ENCODE measurements at regions not wholly inside any gene's neighbourhood (a gene's known extent, or its start where the extent isn't known, plus 50 kb on each side); places are given as distances from the start of the nearest gene placed in this dataset.

DNA sequence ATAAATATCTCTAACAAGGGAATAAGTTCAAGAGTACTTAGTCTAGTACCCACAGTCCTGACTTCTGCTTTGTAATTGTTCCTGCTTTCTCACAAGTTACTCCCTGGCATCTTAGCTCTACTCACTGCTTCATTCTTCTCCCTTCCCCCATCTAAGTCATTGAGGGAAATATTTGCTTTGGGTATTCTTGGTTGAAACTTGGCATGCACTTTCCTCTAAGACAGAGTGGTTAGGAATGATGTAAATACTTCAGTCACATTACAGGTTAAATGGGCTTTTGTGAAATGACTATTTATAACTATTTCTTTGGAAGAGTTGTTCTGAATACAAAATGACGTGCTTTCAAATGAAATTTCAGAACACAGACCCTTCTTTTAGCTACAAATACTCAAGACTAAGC is 67.7 kb upstream of the PLEKHG1 start:
- H3K4me3 Mint-ChIP-seq = no peak overlapping the region

DNA sequence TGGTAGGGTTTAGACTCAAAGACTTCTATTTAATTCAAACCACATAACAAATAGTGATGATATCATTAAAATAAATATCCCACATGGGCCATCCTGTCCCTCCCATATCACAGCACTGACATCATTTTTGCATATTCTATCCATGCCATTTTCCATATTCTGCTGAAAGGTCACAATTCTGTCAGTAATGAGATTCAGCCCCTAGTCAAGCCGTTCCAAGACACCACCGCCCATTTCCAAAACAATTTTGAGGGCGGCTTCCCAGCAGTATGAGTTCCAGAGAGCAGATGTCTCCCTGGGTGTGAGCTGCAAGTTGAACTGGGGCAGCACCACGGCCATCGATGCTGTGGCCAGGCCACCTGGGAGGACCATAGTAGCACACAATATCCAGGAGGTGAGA is 65.1 kb upstream of the PLEKHG1 start:
- peaks cover 5% of the 10 kb centered on the region for H3K27me3 Mint-ChIP-seq (ENCODE audit: insufficient read depth)
- H3K27ac Mint-ChIP-seq = no peak overlapping the region

More for the DNA sequence above, 67.7 kb upstream of the PLEKHG1 start:
- Mint-ChIP-seq H3K4me1 (ENCODE audit: low read depth) (no peaks in the 10 kb centered on the region), H3K9me3 (no peaks in the 10 kb centered on the region), H3K36me3 (ENCODE audit: low read depth) (no peaks in the 10 kb centered on the region), H3K27ac (no peak overlapping the region), H3K27me3 (ENCODE audit: insufficient read depth) (no peaks in the 10 kb centered on the region)
- intact Hi-C loops (cut with micrococcal nuclease) = loop anchor here (10.0 kb wide), 1 partner anchor 427 kb away; no protein-coding TSS in a partner anchor
- DNase-seq (ENCODE audit: low spot score) = no peak

DNA sequence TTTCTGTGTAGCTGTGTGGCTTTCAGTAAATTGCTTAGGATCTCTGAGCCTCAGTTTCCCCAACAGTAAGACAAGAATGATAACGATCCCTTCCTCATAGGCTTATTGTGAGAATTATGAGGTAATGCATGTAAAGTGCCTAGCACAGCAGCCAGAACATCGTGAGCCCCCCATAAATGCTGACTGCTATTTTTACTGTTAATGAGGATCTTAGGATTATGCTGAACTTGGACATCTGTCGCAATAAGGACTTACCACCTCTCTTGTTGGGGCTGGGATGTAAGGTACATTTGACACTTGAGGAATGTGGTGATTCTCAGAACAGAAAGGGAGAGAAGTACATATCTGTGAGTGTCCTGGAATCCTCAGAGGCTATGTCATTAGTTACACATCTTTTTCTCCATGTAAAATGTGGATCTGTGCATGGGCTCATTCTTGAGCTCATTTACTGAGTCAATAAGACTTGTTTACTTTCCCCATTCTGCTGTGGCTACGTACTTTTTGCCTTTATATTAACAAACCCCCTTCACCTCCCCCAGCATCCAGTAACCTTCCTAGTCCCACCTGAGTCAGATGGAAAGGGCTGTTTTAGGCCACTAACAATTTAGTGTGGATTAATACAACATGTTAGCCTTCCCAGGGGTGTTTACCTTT is 64.4 kb upstream of the PLEKHG1 start:
- Mint-ChIP-seq H3K4me1 (ENCODE audit: low read depth) (no peaks in the 10 kb centered on the region), H3K27ac (no peak overlapping the region), H3K4me3 (no peak overlapping the region), H3K36me3 (ENCODE audit: low read depth) (no peaks in the 10 kb centered on the region), H3K27me3 (ENCODE audit: insufficient read depth) (peaks cover 8% of the 10 kb centered on the region), H3K9me3 (no peaks in the 10 kb centered on the region)
- DNase-seq (ENCODE audit: low spot score) = no peak
- intact Hi-C loops (cut with micrococcal nuclease) = loop anchor here (10.0 kb wide), 1 partner anchor 430 kb away; no protein-coding TSS in a partner anchor

More for the DNA sequence above, 65.1 kb upstream of the PLEKHG1 start:
- DNase-seq (ENCODE audit: low spot score) = no peak
- Mint-ChIP-seq H3K9me3 (no peaks in the 10 kb centered on the region), H3K4me1 (ENCODE audit: low read depth) (no peaks in the 10 kb centered on the region), H3K36me3 (ENCODE audit: low read depth) (no peaks in the 10 kb centered on the region), H3K4me3 (no peak overlapping the region)
- intact Hi-C loops (cut with micrococcal nuclease) = loop anchor here (10.0 kb wide), 1 partner anchor 430 kb away; no protein-coding TSS in a partner anchor

DNA sequence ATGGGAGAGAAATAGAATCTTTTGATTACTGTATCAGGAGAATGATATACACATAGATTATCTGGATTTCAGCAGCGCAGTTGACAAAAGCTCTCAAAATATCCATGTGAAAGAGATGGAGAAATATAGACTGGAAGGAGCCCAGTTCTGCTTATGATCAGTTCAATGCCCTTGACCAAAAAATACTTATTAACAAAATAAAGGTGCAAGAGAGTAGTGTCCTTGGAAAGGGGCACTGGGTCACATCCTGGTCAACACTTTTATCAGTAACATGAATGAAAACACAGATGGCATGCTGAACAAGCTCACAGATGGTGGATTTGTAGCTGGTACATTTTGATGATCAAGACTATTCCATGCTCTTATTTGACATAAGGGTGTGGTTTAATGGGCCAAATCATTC is 63.9 kb upstream of the PLEKHG1 start:
- H3K4me1 Mint-ChIP-seq (ENCODE audit: low read depth) = no peaks in the 10 kb centered on the region

DNA sequence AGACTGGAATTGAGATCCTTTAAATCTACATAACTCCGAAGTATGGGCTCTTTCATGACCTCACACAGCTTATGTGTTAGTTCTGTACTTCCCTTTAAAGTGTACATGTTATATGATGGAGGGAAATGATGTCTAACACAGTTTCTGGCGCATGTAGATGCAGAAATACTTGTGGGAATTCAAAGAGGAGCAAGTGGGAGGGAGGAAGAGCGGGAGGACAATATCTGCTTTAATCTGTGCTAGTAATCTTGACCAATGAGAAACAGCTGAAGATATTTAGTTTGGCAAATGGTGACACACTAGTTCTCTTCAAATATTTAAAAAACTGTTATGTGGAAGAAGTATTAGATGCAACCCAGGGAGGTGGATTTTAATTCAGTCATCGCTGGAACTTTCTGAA is 62.9 kb upstream of the PLEKHG1 start:
- H3K27ac Mint-ChIP-seq = no peak overlapping the region
- H3K4me1 Mint-ChIP-seq (ENCODE audit: low read depth) = no peaks in the 10 kb centered on the region
- H3K27me3 Mint-ChIP-seq (ENCODE audit: insufficient read depth) = peaks cover 8% of the 10 kb centered on the region
- no peak for DNase-seq (ENCODE audit: low spot score)
- H3K4me3 Mint-ChIP-seq = no peak overlapping the region
- no peaks in the 10 kb centered on the region for H3K36me3 Mint-ChIP-seq (ENCODE audit: low read depth)
- intact Hi-C loops (cut with micrococcal nuclease) = loop anchor here (10.0 kb wide), 1 partner anchor 432 kb away; no protein-coding TSS in a partner anchor
- no peaks in the 10 kb centered on the region for H3K9me3 Mint-ChIP-seq

More for the DNA sequence above, 63.9 kb upstream of the PLEKHG1 start:
- Mint-ChIP-seq H3K27ac (no peak overlapping the region), H3K4me3 (no peak overlapping the region), H3K36me3 (ENCODE audit: low read depth) (no peaks in the 10 kb centered on the region), H3K27me3 (ENCODE audit: insufficient read depth) (peaks cover 8% of the 10 kb centered on the region), H3K9me3 (no peaks in the 10 kb centered on the region)
- intact Hi-C loops (cut with micrococcal nuclease) = loop anchor here (10.0 kb wide), 1 partner anchor 431 kb away; no protein-coding TSS in a partner anchor
- no peak for DNase-seq (ENCODE audit: low spot score)

DNA sequence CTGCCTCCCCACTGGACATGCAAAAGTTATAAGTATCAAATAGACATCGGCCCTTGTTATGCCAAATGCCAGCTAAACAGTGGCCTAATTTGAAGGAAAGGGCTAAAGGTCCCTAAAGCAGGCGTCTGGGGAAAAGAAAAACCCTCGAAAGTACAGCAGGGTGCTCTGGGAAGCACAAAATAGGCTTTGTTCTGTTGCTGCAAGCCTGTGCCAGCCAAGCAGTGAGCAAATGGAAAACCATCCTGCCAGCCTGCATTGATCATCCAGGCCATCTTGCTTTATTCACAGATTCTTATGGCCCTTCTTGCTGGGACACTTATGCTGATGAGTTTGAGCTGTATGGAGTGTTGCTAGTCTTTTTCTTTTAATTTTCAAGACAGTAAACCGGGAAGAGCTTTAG is 62.2 kb upstream of the PLEKHG1 start:
- DNase-seq (ENCODE audit: low spot score) = no peak
- Mint-ChIP-seq H3K27me3 (ENCODE audit: insufficient read depth) (peaks cover 8% of the 10 kb centered on the region), H3K27ac (no peak overlapping the region), H3K36me3 (ENCODE audit: low read depth) (no peaks in the 10 kb centered on the region), H3K9me3 (no peaks in the 10 kb centered on the region), H3K4me3 (no peak overlapping the region), H3K4me1 (ENCODE audit: low read depth) (no peaks in the 10 kb centered on the region)
- intact Hi-C loops (cut with micrococcal nuclease) = loop anchor here (10.0 kb wide), 1 partner anchor 433 kb away; no protein-coding TSS in a partner anchor

DNA sequence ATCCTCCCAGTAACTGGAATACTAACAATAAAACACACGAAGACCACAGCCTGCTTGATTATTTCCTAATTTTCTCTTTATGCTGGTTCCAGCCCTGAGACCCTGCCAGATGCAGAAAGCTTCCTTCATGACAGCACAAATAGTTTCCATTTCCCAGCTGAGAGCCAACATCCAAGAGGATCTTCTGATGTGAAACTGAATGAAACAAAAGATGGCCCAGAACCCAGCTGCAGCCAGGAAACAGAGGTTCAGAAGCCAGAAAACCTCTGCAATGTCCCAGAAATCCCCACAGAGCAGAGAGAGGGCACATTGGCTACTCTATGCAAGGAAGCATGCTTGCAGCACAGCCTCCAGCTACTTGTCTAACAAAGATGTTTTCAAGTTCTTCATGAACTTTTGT is 61.8 kb upstream of the PLEKHG1 start:
- Mint-ChIP-seq H3K27me3 (ENCODE audit: insufficient read depth) (peaks cover 8% of the 10 kb centered on the region), H3K27ac (no peak overlapping the region), H3K4me3 (no peak overlapping the region), H3K36me3 (ENCODE audit: low read depth) (no peaks in the 10 kb centered on the region), H3K4me1 (ENCODE audit: low read depth) (no peaks in the 10 kb centered on the region), H3K9me3 (no peaks in the 10 kb centered on the region)
- no peak for DNase-seq (ENCODE audit: low spot score)
- intact Hi-C loops (cut with micrococcal nuclease) = loop anchor here (10.0 kb wide), 1 partner anchor 433 kb away; no protein-coding TSS in a partner anchor

DNA sequence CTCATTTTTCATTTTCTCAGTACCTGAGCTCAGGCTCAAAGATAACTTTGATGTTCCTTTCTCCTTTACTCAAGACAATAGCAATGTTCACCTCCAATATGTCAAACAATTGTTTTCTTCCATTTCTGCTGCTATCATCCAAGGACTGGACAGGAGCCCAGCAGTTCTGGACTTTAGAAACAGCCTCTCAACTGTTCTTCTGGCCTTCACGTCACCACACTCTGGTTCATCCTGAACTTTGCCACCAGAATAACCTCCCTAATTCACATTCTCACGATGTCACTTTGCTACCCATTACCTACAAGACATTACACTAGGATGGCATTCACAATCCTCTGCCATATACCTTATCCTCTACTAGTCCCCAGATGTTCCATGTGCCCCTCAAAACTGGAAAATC is 60.6 kb upstream of the PLEKHG1 start:
- intact Hi-C loops (cut with micrococcal nuclease) = loop anchor here (10.0 kb wide), 1 partner anchor 434 kb away; no protein-coding TSS in a partner anchor
- H3K4me1 Mint-ChIP-seq (ENCODE audit: low read depth) = no peaks in the 10 kb centered on the region
- no peak overlapping the region for H3K27ac Mint-ChIP-seq
- H3K4me3 Mint-ChIP-seq = no peak overlapping the region
- H3K27me3 Mint-ChIP-seq (ENCODE audit: insufficient read depth) = peaks cover 11% of the 10 kb centered on the region
- no peaks in the 10 kb centered on the region for H3K36me3 Mint-ChIP-seq (ENCODE audit: low read depth)
- H3K9me3 Mint-ChIP-seq = no peaks in the 10 kb centered on the region
- no peak for DNase-seq (ENCODE audit: low spot score)

DNA sequence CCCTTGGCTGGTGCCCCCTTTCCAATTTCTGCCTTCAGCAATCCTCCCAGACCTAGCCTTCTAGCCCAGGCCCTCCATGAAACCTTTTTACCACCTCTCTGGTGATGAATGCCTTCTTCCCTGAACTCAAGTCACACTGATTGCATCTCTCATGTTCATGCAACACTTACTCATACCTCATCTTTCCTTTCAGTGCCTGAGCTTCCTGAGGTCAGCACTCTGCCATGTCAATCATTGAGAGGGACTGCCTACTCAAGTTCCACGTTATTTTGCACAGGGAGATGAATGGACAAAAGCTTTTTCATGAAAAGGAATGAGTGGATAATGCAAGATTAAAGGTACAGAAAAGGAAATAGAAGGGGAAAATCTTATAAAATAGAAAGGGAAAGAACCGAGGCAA is 60.1 kb upstream of the PLEKHG1 start:
- Mint-ChIP-seq H3K9me3 (no peaks in the 10 kb centered on the region), H3K27ac (no peak overlapping the region), H3K36me3 (ENCODE audit: low read depth) (no peaks in the 10 kb centered on the region), H3K4me3 (no peak overlapping the region), H3K4me1 (ENCODE audit: low read depth) (no peaks in the 10 kb centered on the region), H3K27me3 (ENCODE audit: insufficient read depth) (peaks cover 12% of the 10 kb centered on the region)
- no peak for DNase-seq (ENCODE audit: low spot score)
- intact Hi-C loops (cut with micrococcal nuclease) = loop anchor here (10.0 kb wide), 1 partner anchor 435 kb away; no protein-coding TSS in a partner anchor

DNA sequence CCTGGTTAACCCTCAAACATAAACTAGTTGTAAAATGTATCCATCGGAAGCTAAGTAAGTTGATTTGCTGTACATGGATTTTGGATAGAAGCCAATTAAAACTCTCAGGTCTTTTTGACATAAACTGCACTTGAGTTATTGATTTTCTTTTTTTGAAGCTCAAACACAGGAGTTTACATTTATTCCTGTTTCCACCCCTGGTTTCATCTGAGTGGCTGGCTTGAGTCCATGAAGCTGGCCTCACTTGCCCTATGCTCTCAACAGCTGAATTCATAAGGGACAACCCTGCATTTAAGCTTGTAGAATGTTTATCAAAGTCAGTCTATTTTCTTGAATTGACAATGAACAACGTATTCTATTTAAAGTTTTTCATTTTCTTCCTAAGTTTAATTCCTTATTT is 58.1 kb upstream of the PLEKHG1 start:
- no peaks in the 10 kb centered on the region for H3K4me1 Mint-ChIP-seq (ENCODE audit: low read depth)
- no peak overlapping the region for H3K4me3 Mint-ChIP-seq
- intact Hi-C loops (cut with micrococcal nuclease) = no loop called here
- peaks cover 16% of the 10 kb centered on the region for H3K27me3 Mint-ChIP-seq (ENCODE audit: insufficient read depth)
- no peak overlapping the region for H3K27ac Mint-ChIP-seq
- DNase-seq (ENCODE audit: low spot score) = no peak
- no peaks in the 10 kb centered on the region for H3K36me3 Mint-ChIP-seq (ENCODE audit: low read depth)
- no peaks in the 10 kb centered on the region for H3K9me3 Mint-ChIP-seq

DNA sequence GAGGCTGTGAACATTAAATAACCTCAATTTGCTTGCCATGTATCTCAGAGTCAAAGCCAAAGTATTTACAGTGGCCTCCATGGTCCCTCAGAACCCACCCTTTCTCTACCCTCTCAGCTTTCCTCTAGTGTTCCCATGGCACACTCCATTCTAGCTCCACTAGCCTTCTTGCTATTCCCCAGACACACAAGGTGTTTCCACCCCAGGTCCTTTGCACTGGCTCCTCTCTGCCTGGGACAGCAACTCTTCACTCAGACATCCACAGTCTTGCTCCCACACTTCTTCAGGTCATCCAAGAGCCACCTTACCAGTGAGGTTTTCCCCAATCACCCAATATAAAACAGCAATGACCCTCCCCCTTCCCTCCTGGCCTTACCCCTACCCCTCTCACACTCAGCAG is 56.5 kb upstream of the PLEKHG1 start:
- H3K27ac Mint-ChIP-seq = no peak overlapping the region
- intact Hi-C loops (cut with micrococcal nuclease) = no loop called here
- DNase-seq (ENCODE audit: low spot score) = no peak
- H3K4me1 Mint-ChIP-seq (ENCODE audit: low read depth) = no peaks in the 10 kb centered on the region
- H3K27me3 Mint-ChIP-seq (ENCODE audit: insufficient read depth) = peaks cover 13% of the 10 kb centered on the region
- H3K9me3 Mint-ChIP-seq = no peaks in the 10 kb centered on the region
- no peak overlapping the region for H3K4me3 Mint-ChIP-seq
- no peaks in the 10 kb centered on the region for H3K36me3 Mint-ChIP-seq (ENCODE audit: low read depth)

DNA sequence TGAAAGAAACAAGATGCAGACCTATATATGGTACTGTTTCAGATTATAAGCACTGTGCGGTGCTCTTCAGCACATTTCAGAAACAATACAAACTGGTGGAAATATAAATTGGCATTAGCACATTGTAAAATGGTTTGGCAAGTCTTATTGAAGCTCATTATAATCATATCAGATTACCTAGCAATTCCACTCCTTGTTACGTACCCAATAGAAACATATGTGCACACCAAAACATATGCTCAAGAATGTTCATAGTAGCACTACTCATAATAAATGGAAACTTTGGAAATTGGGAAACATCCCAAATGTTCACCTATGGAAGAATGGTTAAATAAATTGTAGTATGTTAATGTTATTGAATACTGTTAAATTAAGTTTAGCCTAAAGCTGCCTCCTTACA is 54.9 kb upstream of the PLEKHG1 start:
- no peak overlapping the region for H3K27ac Mint-ChIP-seq
- peaks cover 9% of the 10 kb centered on the region for H3K27me3 Mint-ChIP-seq (ENCODE audit: insufficient read depth)
- no peaks in the 10 kb centered on the region for H3K4me1 Mint-ChIP-seq (ENCODE audit: low read depth)
- intact Hi-C loops (cut with micrococcal nuclease) = no loop called here
- DNase-seq (ENCODE audit: low spot score) = no peak
- no peaks in the 10 kb centered on the region for H3K36me3 Mint-ChIP-seq (ENCODE audit: low read depth)
- no peaks in the 10 kb centered on the region for H3K9me3 Mint-ChIP-seq
- H3K4me3 Mint-ChIP-seq = no peak overlapping the region

DNA sequence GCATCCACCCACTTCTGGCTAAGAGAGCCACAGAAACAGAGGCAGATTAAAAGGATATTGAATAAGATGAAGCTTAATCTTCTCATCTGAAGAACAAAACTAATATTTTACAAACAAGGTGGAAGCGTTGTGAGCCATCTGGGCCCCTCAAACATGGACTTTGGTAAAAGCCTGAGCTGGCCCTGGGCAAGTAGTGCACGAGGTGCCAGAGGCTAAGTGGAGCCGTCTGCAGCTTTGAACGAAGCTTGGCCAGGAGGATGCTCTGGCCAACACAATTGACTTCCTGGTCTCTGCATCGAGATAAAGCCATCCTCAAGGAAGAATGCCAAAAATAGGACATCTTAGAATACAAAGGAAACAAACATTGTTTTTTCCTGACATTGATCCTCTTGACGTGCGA is 53.2 kb upstream of the PLEKHG1 start:
- Mint-ChIP-seq H3K9me3 (no peaks in the 10 kb centered on the region), H3K27me3 (ENCODE audit: insufficient read depth) (peaks cover 8% of the 10 kb centered on the region), H3K4me1 (ENCODE audit: low read depth) (no peaks in the 10 kb centered on the region), H3K27ac (no peak overlapping the region), H3K4me3 (no peak overlapping the region), H3K36me3 (ENCODE audit: low read depth) (no peaks in the 10 kb centered on the region)
- DNase-seq (ENCODE audit: low spot score) = no peak
- intact Hi-C loops (cut with micrococcal nuclease) = no loop called here

All from activated T-helper 1 cell treated with anti-CD3 and anti-CD28 coated beads, Interleukin-12 subunit alpha, Interleukin-12 subunit beta, Interleukin-2, Interleukin-4 antibody, amounts not matched to agents 30 ng/mL and 10 ng/mL and 1 ng/mL, durations not matched to agents 14 hours and 24 hours and 36 hours (primary cell).